IPS-15b (cell line): ENCODE measurements at regions not wholly inside any gene's neighbourhood (a gene's known extent, or its start where the extent isn't known, plus 50 kb on each side); places are given as distances from the start of the nearest gene placed in this dataset.
"Not testable (repeated sequence)": the region's sequence is repeated elsewhere in the genome, so short reads cannot be mapped to it uniquely, and the experiment has no call there.

Source experiments
- H3K27me3 ChIP-seq: one replicate; pipeline ENCODE4 v1.6.1; 2013; ENCODE audit warnings: low read length; ENCODE audit not compliant: control insufficient read depth, insufficient read depth
- H3K36me3 ChIP-seq: one replicate; pipeline ENCODE4 v1.6.1; 2013; ENCODE audit warnings: low read length; ENCODE audit not compliant: control insufficient read depth, insufficient read depth
- H3K4me1 ChIP-seq: one replicate; pipeline ENCODE4 v1.6.1; 2013; ENCODE audit warnings: mild to moderate bottlenecking, low read length; ENCODE audit not compliant: control insufficient read depth, insufficient read depth
- H3K4me3 ChIP-seq: one replicate; pipeline ENCODE4 v1.5.1; 2013; ENCODE audit warnings: low read depth, low read length
- H3K9ac ChIP-seq: one replicate; pipeline ENCODE4 v1.6.1; 2013; ENCODE audit warnings: low read depth, mild to moderate bottlenecking, low read length
- H3K9me3 ChIP-seq: one replicate; pipeline ENCODE4 v1.6.1; 2013; ENCODE audit warnings: mild to moderate bottlenecking, low read length; ENCODE audit not compliant: control insufficient read depth, insufficient read depth

DNA sequence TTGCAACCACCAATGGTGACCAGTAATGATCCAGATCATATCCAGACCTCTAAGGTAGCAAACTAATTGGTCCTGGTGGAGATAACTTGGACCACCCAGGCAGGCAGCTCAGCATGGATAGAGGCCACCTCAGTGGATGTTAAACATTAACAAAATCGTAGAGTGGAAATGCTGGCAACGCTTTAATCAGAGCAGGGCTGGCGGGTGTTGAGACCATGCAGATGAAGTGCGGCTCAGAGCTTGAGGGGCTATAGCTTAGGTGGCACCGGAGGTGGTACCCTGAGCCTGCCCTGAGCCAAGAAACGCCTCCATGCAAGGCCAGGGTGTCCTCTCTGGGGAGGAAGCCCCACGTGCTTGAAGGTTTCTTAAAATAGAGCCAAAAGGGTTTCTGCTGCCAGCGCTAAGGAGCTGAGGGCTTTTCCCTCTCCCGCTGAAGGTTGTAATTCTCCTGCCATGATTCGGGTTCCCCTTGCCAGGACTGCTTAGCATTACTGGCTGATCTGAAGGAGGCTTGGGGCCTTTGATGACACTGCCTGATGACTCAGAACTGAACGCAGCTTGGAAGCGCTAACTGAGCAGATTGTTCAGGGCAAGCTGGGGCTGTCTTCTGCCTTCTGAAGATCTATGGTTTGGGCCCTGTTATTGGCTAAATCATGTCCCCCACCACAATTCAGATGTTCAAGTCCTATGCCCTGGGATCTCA, 177.8 kb upstream of the ATP6AP2 start:
- no peaks in the 10 kb centered on the region for H3K9me3 ChIP-seq
- no peak overlapping the region for H3K9ac ChIP-seq
- H3K36me3 ChIP-seq: no peaks in the 10 kb centered on the region
- peaks cover 7% of the 10 kb centered on the region for H3K4me1 ChIP-seq
- peaks cover 2% of the 10 kb centered on the region for H3K27me3 ChIP-seq
- H3K4me3 ChIP-seq: no peak overlapping the region

DNA sequence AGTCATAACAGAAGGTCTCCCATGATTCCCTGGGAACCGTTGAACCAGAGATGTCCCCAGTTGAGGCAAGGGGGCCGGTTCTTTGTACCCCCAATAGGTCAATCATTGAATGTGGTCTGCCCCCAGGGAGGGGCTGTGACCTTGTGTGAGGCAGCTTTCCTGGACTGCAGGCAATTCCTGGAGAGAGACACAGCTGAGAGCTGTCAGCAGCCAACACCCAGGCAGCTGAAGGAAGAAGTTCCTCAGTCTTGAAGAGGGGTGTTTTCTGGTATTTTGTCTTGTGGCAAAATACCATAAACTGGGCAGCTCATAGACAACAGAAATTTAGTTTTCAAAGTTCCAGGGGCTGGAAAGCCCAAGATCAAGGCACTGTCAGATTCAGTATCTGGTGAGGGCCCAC, 185.7 kb upstream of the ATP6AP2 start:
- H3K27me3 ChIP-seq: no peaks in the 10 kb centered on the region
- no peaks in the 10 kb centered on the region for H3K36me3 ChIP-seq
- no peak overlapping the region for H3K4me3 ChIP-seq
- H3K4me1 ChIP-seq: no peaks in the 10 kb centered on the region
- H3K9me3 ChIP-seq: no peaks in the 10 kb centered on the region
- H3K9ac ChIP-seq: no peak overlapping the region

DNA sequence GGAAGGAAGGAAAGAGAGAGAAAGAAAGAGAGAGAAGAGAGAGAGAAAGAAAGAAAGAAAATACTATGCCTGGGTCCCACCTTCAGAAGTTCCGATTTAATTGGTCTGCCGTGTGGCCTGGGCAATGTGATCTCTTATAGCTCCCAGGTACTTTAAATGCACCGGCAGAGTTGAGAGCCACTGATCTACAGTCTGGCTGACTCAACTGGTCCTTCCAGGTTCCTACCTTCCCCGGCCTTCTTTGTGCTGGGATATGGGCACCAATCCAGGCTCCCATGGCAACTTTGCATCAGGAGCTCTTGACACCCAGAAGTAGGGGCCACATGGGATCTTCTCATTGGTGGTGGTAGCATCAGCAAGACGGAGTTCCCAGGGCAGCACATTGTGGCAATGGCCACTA, 186.5 kb upstream of the ATP6AP2 start:
- no peaks in the 10 kb centered on the region for H3K27me3 ChIP-seq
- H3K4me1 ChIP-seq: no peaks in the 10 kb centered on the region
- no peaks in the 10 kb centered on the region for H3K9me3 ChIP-seq
- no peaks in the 10 kb centered on the region for H3K36me3 ChIP-seq
- H3K4me3 ChIP-seq: no peak overlapping the region
- H3K9ac ChIP-seq: no peak overlapping the region

DNA sequence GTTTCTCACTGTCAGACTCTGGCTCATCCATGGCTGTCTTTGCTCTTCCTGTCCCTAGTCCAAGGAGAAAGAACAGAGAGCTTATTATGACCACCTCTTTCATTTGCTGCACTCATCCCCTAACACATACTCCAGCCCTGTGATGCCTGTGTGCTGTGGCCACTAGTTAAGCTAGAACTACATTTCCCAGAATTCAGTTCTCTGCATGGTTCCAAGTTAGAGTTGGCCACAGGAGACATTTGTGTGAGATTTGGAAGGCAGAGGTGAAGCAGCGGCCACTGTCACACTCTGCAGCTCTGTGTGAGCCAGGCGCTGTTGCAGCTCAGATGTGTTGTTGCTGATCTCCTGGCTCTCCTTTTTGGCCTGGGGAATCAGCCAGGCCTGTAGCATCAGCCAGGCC, 188.2 kb upstream of the ATP6AP2 start:
- Histone ChIP-seq H3K27me3 (no peaks in the 10 kb centered on the region), H3K36me3 (no peaks in the 10 kb centered on the region), H3K9ac (no peak overlapping the region), H3K9me3 (no peaks in the 10 kb centered on the region), H3K4me3 (no peak overlapping the region), H3K4me1 (no peaks in the 10 kb centered on the region)

DNA sequence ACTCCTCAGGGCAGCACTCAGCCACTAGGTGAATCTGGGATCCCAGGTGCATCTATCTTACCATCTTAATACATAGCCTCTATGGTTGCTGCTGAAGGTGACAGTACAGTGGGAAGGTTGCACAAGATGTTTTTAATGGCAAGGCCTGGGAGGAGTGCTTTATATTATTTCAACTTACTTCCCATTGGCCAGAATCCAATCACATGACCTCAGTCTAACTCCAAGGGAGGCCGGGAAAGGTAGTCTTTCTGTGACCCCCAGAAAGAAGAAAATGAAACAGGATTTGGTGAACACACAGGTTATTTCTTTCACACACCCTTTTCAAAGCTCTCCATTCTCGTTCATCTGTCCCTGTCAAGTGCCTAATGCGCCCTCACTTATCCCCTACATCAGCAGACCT, 189.1 kb upstream of the ATP6AP2 start:
- Histone ChIP-seq H3K27me3 (no peaks in the 10 kb centered on the region), H3K4me3 (no peak overlapping the region), H3K9me3 (no peaks in the 10 kb centered on the region), H3K9ac (no peak overlapping the region), H3K4me1 (no peaks in the 10 kb centered on the region), H3K36me3 (no peaks in the 10 kb centered on the region)

DNA sequence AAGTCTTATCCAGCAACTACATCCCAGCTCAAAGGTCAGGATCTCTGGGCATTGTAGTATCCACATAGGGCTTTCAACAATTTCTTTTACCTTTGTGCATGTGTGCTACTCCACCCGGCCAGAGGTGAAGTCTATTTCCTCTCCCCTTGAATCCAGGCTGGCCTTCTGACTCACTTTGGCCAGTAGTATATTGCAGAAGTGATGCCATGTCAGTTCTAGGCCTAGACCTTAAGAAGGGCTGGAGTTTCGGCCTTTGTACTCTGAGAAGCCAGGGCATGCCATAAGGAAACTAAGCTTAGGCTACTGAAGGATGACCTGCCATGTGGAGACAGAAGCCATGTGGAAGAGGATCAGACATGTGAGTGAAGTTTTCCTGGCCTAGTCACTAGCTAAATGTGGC, 191.2 kb upstream of the ATP6AP2 start:
- no peaks in the 10 kb centered on the region for H3K4me1 ChIP-seq
- no peak overlapping the region for H3K9ac ChIP-seq
- H3K9me3 ChIP-seq: no peaks in the 10 kb centered on the region
- no peaks in the 10 kb centered on the region for H3K36me3 ChIP-seq
- no peak overlapping the region for H3K4me3 ChIP-seq
- H3K27me3 ChIP-seq: no peaks in the 10 kb centered on the region

DNA sequence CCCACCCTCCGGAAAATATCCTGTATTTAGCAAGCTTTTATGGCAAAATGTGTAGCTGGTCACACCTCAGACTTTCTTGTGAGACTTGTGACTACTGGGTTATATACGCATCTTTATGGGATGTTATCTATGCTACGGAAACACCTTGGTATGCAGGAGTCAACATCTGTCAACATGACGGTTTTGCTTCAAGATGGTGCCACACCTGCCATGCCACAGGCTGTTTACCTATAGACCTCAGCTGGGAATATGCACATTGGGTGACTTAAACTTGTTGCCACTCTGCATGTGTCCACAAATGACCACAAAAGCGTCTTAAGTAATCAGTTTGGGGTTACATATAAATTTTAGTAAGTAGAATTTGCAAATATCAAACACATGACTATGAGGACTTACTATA, 192.3 kb upstream of the ATP6AP2 start:
- H3K36me3 ChIP-seq: no peaks in the 10 kb centered on the region
- H3K27me3 ChIP-seq: no peaks in the 10 kb centered on the region
- H3K9ac ChIP-seq: no peak overlapping the region
- H3K4me1 ChIP-seq: no peaks in the 10 kb centered on the region
- no peaks in the 10 kb centered on the region for H3K9me3 ChIP-seq
- H3K4me3 ChIP-seq: no peak overlapping the region

DNA sequence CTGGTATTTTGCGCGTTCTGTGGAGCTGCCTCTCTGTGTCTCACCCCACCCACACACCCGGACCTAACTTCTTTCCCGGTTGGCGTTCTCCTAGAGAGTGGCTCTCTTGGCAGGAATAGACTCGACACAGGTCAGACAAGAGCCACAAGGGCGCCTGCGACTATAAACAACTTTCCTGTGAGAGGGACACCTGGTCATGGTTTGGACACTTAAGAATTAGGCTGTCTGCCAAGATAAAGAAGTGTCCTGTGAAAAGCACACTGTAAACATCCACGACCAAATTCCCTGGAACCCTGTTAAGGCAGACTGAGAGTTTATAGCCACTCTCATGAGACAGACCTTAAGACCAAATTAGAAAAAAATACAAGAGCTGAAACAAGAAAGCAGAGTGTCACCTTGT, 192.9 kb upstream of the ATP6AP2 start:
- not testable (repeated sequence) for H3K9me3 ChIP-seq, H3K9ac ChIP-seq, H3K4me3 ChIP-seq, H3K4me1 ChIP-seq, H3K36me3 ChIP-seq, H3K27me3 ChIP-seq

DNA sequence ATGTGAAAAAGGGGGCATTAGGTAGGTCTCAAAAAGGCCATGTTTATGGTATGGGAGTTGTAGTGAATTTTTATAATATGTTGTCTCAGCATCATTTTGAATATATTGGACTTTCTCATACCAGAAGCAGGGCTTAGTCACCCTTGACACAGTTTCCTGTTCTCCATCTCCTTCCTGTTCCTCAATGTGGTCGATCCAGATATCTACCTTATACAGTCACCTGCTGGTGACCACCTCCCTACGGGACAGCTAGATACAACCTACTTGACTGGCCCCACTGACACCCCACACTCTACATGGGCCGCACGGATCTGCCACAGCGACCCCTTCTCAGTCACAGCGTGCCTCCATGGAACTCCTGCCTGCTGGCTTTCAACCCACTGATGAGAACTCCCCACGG, 193.5 kb upstream of the ATP6AP2 start:
- not testable (repeated sequence) for H3K36me3 ChIP-seq, H3K4me1 ChIP-seq, H3K9ac ChIP-seq, H3K4me3 ChIP-seq, H3K27me3 ChIP-seq, H3K9me3 ChIP-seq

DNA sequence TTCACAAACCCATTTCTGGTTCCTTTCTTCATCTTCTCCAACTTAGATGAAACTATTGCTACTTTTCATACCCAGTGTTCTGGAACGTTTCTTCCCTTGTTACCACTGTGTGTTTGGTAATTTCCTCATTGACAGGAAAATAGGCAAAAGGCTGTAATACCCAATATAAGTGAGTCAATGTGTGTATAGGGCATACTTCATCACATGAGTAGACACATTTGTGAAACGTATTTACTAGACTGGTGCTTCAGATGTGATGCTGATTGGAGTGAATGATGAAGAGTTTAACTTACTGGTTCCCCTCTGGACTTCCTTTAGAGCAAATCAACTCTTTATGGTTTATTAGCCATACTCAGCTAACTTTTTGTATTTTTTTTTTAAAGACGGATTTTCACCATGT, 195.1 kb upstream of the ATP6AP2 start:
- Histone ChIP-seq H3K9me3 (no peaks in the 10 kb centered on the region), H3K4me3 (no peak overlapping the region), H3K9ac (no peak overlapping the region), H3K27me3 (no peaks in the 10 kb centered on the region), H3K36me3 (no peaks in the 10 kb centered on the region), H3K4me1 (no peaks in the 10 kb centered on the region)

DNA sequence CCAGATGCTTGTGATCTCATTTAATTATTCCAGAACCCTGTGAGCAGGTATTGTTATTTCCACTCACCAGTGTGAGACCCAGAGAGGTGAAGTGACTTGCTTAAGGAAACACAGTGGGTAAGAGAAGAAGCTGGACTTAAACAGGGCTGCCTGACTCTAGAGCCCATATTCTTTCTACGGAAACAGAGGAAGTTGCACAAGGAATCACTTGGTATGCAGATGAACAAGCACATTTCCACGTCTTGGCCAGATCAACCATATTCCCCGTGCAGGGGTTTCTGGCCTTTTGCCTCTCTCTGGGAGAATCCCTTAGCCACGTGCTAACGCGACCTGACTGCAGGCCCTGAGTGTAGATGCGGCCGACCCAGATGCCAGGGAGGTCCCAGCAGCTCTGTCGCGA, 195.5 kb upstream of the ATP6AP2 start:
- Histone ChIP-seq H3K9me3 (no peaks in the 10 kb centered on the region), H3K9ac (no peak overlapping the region), H3K27me3 (no peaks in the 10 kb centered on the region), H3K36me3 (no peaks in the 10 kb centered on the region), H3K4me1 (no peaks in the 10 kb centered on the region), H3K4me3 (no peak overlapping the region)

DNA sequence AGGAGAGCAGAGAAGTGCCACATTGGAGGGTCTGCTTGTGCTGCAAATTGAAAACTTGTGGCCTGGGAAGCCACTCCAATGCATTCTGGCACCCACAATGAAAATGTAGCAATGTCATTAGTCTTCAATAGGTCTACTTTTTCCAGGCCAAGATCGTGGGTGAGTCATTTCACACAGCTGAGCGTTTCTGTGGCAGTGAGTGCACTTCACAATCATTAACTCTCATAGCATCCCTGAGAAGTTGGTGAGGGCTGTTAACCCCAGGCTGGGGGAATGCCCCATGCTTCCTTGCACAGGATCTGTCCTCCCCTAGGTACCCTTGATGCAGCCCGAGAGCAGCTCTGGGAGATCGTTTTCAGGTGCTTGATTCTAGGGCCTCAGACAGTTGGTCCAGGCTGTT, 196.8 kb upstream of the ATP6AP2 start:
- H3K9me3 ChIP-seq: no peaks in the 10 kb centered on the region
- no peak overlapping the region for H3K4me3 ChIP-seq
- H3K36me3 ChIP-seq: no peaks in the 10 kb centered on the region
- H3K4me1 ChIP-seq: peaks cover 2% of the 10 kb centered on the region
- no peak overlapping the region for H3K9ac ChIP-seq
- no peaks in the 10 kb centered on the region for H3K27me3 ChIP-seq
